MCF 10A (cell line): ENCODE measurements at regions not wholly inside any gene's neighbourhood (a gene's known extent, or its start where the extent isn't known, plus 50 kb on each side); places are given as distances from the start of the nearest gene placed in this dataset.
A peak's percentile ranks its signal among the peaks of the same experiment; 100 is the strongest.

Experiments
- BruUV-seq: library from RNA; stranded (reverse); fragments of 400-500 nt; replicated peaks from 2 replicates; lab custom pipeline; 2021; lab: Mats Ljungman, UMichigan
- CTCF ChIA-PET: fragments of 300-600 bp; sonication (Branson Sonifier 250); formaldehyde crosslinking; extraction: SDS; loops from one replicate; lab custom pipeline; 2021; ENCODE audit warnings: antibody characterized with exemption, inconsistent platforms; lab: Yijun Ruan, JAX
- POLR2A ChIA-PET: fragments of 300-600, 350-650 bp; sonication (Branson Sonifier 250); formaldehyde crosslinking; extraction: SDS; loops from one replicate; lab custom pipeline; 2020; ENCODE audit warnings: antibody characterized with exemption, inconsistent platforms; lab: Yijun Ruan, JAX
- DNase-seq: peaks from one replicate; pipeline ENCODE4 v3.0.0-alpha.2; 2018; ENCODE audit not compliant: unreplicated experiment
- H3K27ac Mint-ChIP-seq: one replicate; pipeline ENCODE4 v1.8.0; 2022; ENCODE audit warnings: mild to moderate bottlenecking, low read depth, mixed read lengths; ENCODE audit not compliant: unreplicated experiment
- H3K27me3 Mint-ChIP-seq: one replicate; pipeline ENCODE4 v1.8.0; 2022; ENCODE audit warnings: mixed read lengths; ENCODE audit not compliant: insufficient read depth, unreplicated experiment
- H3K36me3 Mint-ChIP-seq: one replicate; pipeline ENCODE4 v1.8.0; 2022; ENCODE audit warnings: mild to moderate bottlenecking, moderate library complexity, mixed read lengths; ENCODE audit not compliant: insufficient read depth, unreplicated experiment
- H3K4me1 Mint-ChIP-seq: one replicate; pipeline ENCODE4 v1.8.0; 2022; ENCODE audit warnings: mixed read lengths; ENCODE audit not compliant: insufficient read depth, unreplicated experiment
- H3K4me3 Mint-ChIP-seq: one replicate; pipeline ENCODE4 v1.8.0; 2022; ENCODE audit warnings: mild to moderate bottlenecking, moderate library complexity, mixed read lengths; ENCODE audit not compliant: unreplicated experiment
- H3K9me3 Mint-ChIP-seq: one replicate; pipeline ENCODE4 v1.8.0; 2022; ENCODE audit warnings: mixed read lengths; ENCODE audit not compliant: unreplicated experiment
- CTCF ChIP-seq: fragments of 200-600 bp; IDR thresholded peaks from one replicate; pipeline ENCODE4 v1.8.0; 2022; ENCODE audit warnings: antibody characterized with exemption, mild to moderate bottlenecking; ENCODE audit not compliant: unreplicated experiment
- intact Hi-C: fragments of 100-400 bp; cut with micrococcal nuclease; formaldehyde crosslinking; loops from 2 replicates; pipeline ENCODE4 v1.14.1; 2022

- H3K27me3 Mint-ChIP-seq = peaks cover 10% of the 10 kb centered on the region
- ChIA-PET CTCF (interaction anchor here (0.5 kb wide), 1 partner anchor 1982 kb away, joined by 3 read pairs; no protein-coding TSS in a partner anchor), POLR2A (no interaction called here)
- no TSS peak for BruUV-seq
- DNase-seq = no peak
- H3K4me1 Mint-ChIP-seq = no peaks in the 10 kb centered on the region
- intact Hi-C loops = no loop called here
- H3K27ac Mint-ChIP-seq = no peak overlapping the region
- H3K9me3 Mint-ChIP-seq = no peaks in the 10 kb centered on the region
- H3K4me3 Mint-ChIP-seq = no peak overlapping the region
- H3K36me3 Mint-ChIP-seq = no peaks in the 10 kb centered on the region
- no peak for TF ChIP-seq CTCF
Measured at GRCh38 chr9:32837551-32838058, 54.3 kb downstream of the TMEM215 start.

GRCh38 chr9:32839013-32839885 is 55.9 kb downstream of the TMEM215 start:
- intact Hi-C loops = no loop called here
- no peaks in the 10 kb centered on the region for H3K36me3 Mint-ChIP-seq
- no peaks in the 10 kb centered on the region for H3K4me1 Mint-ChIP-seq
- CTCF ChIA-PET = interaction anchor here (0.5 to 0.8 kb wide), 4 partner anchors 250 to 790 kb away, joined by 3 read pairs; no protein-coding TSS in a partner anchor
- no peak for DNase-seq
- H3K4me3 Mint-ChIP-seq = no peak overlapping the region
- H3K27me3 Mint-ChIP-seq = peaks cover 19% of the 10 kb centered on the region
- H3K27ac Mint-ChIP-seq = no peak overlapping the region
- no peak for TF ChIP-seq CTCF
- no TSS peak for BruUV-seq
- POLR2A ChIA-PET = interaction anchor here (0.6 kb wide), 1 partner anchor 305 kb away, joined by 3 read pairs; no protein-coding TSS in a partner anchor
- H3K9me3 Mint-ChIP-seq = no peaks in the 10 kb centered on the region

- CTCF ChIA-PET = interaction anchor here (0.6 to 0.7 kb wide), 2 partner anchors 179 to 462 kb away, joined by 3 read pairs; no protein-coding TSS in a partner anchor
- intact Hi-C loops = no loop called here
- POLR2A ChIA-PET = no interaction called here
- Mint-ChIP-seq H3K27ac (no peak overlapping the region), H3K36me3 (no peaks in the 10 kb centered on the region), H3K27me3 (peaks cover 31% of the 10 kb centered on the region), H3K4me3 (no peak overlapping the region), H3K9me3 (peaks cover 4% of the 10 kb centered on the region), H3K4me1 (no peaks in the 10 kb centered on the region)
- TF ChIP-seq CTCF = no peak
- DNase-seq = peak; percentile 21
- no TSS peak for BruUV-seq
Measured at GRCh38 chr9:32841314-32841713, 58.0 kb downstream of the TMEM215 start.

GRCh38 chr9:32843295-32843694 is 60.0 kb downstream of the TMEM215 start:
- no peaks in the 10 kb centered on the region for H3K36me3 Mint-ChIP-seq
- no TSS peak for BruUV-seq

More at GRCh38 chr9:32843295-32843694, 60.0 kb downstream of the TMEM215 start:
- CTCF ChIA-PET = interaction anchor here (1.4 kb wide), 2 partner anchors 261 to 464 kb away, joined by 3 to 4 read pairs; no protein-coding TSS in a partner anchor
- H3K4me1 Mint-ChIP-seq = no peaks in the 10 kb centered on the region
- TF ChIP-seq CTCF = no peak
- intact Hi-C loops = no loop called here
- no peak for DNase-seq
- peaks cover 8% of the 10 kb centered on the region for H3K9me3 Mint-ChIP-seq
- POLR2A ChIA-PET = no interaction called here
- peaks cover 51% of the 10 kb centered on the region for H3K27me3 Mint-ChIP-seq
- H3K4me3 Mint-ChIP-seq = no peak overlapping the region
- H3K27ac Mint-ChIP-seq = no peak overlapping the region
